HEK293T (cell line): ENCODE measurements at regions not wholly inside any gene's neighbourhood (a gene's known extent, or its start where the extent isn't known, plus 50 kb on each side); places are given as distances from the start of the nearest gene placed in this dataset.

ENCODE experiments used
- BHLHE40 ChIP-seq: fragments of 450-650 bp; IDR thresholded peaks from 2 replicates; pipeline ENCODE4 v1.6.1; 2016; ENCODE audit warnings: mild to moderate bottlenecking, moderate library complexity, borderline replicate concordance
- FOXA1 ChIP-seq: fragments of 450-650 bp; IDR thresholded peaks from 2 replicates; pipeline ENCODE4 v1.6.1; 2016; ENCODE audit warnings: mild to moderate bottlenecking
- FOXK2 ChIP-seq: fragments of 450-650 bp; IDR thresholded peaks from 2 replicates; pipeline ENCODE4 v1.6.1; 2016; ENCODE audit warnings: mild to moderate bottlenecking
- FOXM1 ChIP-seq: fragments of 450-650 bp; IDR thresholded peaks from 2 replicates; pipeline ENCODE4 v1.6.1; 2017; ENCODE audit warnings: mild to moderate bottlenecking, borderline replicate concordance
- NFRKB ChIP-seq: fragments of 450-650 bp; IDR thresholded peaks from 2 replicates; pipeline ENCODE4 v1.6.1; 2016; ENCODE audit warnings: mild to moderate bottlenecking, moderate library complexity
- PKNOX1 ChIP-seq: fragments of 450-650 bp; IDR thresholded peaks from 2 replicates; pipeline ENCODE4 v1.6.1; 2016
- SP1 ChIP-seq: fragments of 450-650 bp; IDR thresholded peaks from 2 replicates; pipeline ENCODE4 v1.6.1; 2017
- SUZ12 ChIP-seq: fragments of 450-650 bp; IDR thresholded peaks from 2 replicates; pipeline ENCODE4 v1.6.1; 2016; ENCODE audit warnings: mild to moderate bottlenecking
- TARDBP ChIP-seq: fragments of 450-650 bp; IDR thresholded peaks from 2 replicates; pipeline ENCODE4 v1.6.1; 2016

- TF ChIP-seq SP1 = no peak
- no peak for TF ChIP-seq BHLHE40
- TF ChIP-seq FOXM1 = no peak
- no peak for TF ChIP-seq PKNOX1
- no peak for TF ChIP-seq NFRKB
- no peak for TF ChIP-seq FOXK2
- TF ChIP-seq FOXA1 = no peak
- TF ChIP-seq TARDBP = no peak
- TF ChIP-seq SUZ12 = no peak
These were observed 305.9 kb downstream of the PMP22 start for GRCh38 chr17:14959106-14959648.
